NCI-H69 (cell line): ENCODE measurements at regions not wholly inside any gene's neighbourhood (a gene's known extent, or its start where the extent isn't known, plus 50 kb on each side); places are given as distances from the start of the nearest gene placed in this dataset.

Experiments used
- DNase-seq: peaks from one replicate; lab custom pipeline; 2025; lab: John Stamatoyannopoulos, UW

DNA sequence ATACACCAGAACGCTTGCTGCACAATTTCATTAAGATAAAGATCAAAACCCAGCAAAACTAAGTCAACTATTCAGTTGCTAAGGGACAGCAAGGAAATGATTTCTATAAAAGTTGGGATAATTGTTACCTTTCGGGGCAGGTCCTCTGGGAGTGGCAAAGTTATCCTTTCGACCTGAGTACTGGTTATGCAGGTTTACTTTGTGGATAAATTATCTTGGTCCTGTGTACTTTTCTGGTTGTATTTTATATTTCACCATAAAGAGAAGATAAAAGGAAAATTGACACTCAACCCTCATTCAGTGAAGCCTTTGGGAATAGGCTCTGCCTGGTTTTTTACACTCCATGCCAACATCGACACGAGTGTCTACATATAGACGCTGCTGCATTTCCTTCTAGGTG is 146.5 kb downstream of the SYK start:
- DNase-seq, result peak; percentile 13

DNA sequence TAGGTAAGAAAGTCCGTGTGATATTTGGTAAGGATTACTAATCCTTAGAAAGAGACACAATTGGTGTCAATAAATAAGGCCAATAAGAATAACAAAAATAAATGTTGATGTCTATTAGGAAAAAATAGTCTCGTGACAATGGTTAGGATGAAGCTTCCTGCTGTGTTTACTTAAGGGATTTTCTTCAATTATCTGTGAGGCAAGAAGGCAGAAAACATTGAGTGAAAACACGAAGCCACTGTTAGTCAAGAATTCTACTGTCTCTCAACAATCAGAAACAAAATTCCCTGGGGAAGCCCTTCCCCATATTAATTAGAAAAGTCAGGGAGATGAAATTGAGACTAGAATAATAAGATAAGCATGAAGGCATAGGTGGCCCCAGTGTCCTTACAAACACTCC is 149.0 kb downstream of the SYK start:
- no peak for DNase-seq

DNA sequence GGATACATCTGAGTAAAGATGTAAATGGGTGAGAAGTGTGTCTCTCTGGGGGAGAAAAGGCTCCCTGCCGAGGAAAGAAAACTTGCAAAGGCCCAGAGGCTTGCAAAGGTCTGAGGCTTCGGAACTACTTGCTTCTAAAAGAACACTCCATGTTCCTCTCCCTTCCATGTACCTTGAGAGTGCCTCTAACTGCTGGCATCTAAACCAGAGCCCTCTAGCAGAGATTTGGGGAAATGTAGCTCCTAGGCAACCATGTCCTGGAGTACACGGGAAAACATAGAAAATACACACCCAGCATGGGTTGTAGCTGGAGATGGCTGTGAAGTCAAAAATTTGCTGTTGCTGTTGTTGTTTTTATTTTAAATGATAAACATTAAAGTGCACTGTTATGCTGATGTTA is 151.6 kb downstream of the SYK start:
- no peak for DNase-seq

DNA sequence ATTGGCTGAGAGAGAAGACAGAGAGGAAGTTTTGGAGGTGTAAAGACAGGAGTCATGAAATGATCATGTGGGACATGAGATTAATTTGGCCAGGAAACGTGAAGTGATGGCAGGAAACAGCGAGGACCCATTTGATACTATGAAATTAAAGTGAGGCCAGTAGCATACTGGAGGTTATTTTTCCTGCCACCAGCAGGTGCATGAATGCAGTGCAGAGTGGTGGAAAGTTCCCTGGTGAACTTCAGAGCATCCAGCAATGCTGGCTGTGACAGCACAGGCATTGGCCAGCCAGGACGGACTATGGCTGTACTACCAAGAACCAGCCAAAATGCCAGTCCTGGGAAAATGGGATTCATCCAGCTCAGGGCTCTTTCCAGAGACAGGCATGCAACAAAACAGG is 152.2 kb downstream of the SYK start:
- DNase-seq, result no peak

DNA sequence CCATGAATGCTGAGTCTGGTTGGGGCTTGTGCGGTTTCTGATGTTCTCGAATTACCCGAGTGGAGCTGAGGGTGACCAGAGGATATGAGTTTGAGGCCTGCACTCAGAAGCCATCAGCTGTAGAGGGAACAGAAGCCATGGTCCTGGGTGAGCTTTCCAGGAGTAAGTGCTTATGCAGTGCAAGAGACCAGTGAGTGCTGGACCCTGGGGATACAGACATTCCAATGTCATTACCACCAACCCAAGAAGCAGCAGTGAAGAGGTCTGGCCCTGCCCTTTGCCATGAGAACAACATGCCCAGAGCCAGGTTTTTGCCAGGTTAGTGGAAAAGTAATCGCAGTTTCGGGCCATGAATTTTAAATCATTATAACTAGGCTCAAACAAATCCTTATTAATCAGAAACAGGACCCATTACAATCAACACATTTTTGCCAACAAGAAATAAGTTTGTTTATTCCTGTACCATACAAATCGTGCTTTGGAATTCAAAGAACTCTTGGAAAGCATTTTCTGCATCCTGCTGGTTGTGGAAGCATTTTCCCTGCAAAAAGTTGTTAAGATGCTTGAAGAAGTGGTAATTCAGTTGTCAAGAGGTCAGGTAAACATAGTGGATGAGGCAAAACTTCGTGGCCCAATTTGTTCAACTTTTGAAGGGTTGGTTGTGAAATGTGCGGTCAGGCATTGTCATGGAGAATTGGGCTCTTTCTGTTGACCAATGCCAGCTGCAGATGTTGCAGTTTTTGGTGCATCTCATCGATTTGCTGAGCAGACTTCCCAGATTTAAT is 154.6 kb downstream of the SYK start:
- DNase-seq, result no peak

- no peak for DNase-seq
These were observed 156.7 kb downstream of the SYK start for GRCh38 chr9:90958328-90958727.

- DNase-seq, result peak; percentile 28
These were observed 159.3 kb downstream of the SYK start for GRCh38 chr9:90960941-90961340.

DNA sequence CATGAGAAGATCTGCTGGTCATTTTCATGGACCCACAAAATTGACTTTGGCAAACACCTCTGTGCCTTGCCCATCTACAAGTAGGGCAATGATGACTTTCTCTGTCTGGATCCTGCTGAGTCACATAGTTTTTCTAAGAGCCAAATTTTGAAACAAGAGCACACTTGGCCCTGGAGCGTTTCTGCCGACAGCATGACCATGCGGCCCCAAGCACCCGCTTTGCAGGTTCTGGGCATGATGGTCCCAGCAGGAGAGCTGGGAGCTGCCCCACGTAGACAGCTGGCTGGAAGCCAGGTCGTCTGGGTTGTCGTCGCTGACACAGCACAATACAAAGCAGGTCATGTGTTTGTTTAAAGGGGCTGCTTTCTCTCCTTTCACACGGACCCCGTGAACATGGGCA is 159.8 kb downstream of the SYK start:
- peak; percentile 73 for DNase-seq

DNA sequence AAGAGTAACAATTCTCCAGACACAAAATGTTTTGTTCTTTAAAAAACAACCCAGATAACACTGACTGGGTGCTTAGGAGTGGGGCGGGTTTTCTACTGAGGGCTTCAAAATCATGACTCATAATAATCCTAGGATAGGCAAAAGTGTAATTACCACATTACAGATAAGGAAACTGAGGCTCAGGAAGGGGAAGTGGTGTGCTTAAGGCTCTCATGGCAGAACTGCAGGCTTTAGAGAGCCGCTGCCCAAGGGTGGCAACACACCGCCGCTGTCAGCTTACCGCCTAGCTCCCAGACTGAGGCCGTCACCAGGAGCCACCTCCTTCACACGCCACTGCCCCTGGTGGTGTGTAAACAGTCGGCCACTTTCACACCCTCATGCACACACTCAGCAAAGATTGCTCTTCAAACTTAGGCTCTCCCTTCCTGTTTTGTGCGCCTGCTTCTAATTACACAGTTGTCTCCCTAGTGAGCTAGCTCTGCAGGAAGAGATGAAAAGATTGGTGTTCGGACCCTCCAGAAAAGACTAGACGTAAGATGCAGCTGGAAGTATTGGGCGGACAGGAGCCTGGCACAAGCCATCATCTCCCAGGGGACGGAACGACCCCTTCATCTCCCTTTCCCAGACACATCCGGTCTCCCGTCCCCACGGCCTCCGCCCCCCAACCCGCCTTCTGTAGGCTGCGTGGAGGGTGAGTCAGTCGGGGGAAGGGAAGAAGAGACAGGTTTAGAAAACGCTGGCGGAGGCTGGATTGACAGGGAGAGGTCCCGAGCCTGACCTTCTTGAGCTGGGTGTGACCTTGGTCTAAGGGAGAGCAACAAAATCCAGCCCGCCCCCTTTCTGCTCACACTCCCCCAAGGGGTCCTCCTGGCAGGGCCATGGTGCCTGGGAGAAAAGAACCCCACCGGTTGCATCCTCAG is 162.7 kb downstream of the SYK start:
- DNase-seq, result peak; percentile 82

- peak; percentile 85 for DNase-seq
These were observed 163.8 kb downstream of the SYK start for GRCh38 chr9:90965226-90966030.

DNA sequence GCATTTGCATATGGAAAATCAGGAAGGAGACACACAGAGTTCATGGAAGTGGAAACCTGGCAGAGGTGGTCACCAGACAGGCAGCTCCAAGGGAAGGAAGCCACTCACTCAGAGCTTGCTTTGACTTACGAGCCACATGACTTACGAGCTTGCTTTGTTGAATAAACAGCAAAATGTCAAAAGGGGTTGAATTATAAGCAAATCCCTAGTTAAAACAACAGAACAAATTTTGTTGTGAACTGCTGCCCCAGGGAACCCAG is 164.3 kb downstream of the SYK start:
- no peak for DNase-seq

- no peak for DNase-seq
These were observed 165.0 kb downstream of the SYK start for GRCh38 chr9:90966480-90967144.

DNA sequence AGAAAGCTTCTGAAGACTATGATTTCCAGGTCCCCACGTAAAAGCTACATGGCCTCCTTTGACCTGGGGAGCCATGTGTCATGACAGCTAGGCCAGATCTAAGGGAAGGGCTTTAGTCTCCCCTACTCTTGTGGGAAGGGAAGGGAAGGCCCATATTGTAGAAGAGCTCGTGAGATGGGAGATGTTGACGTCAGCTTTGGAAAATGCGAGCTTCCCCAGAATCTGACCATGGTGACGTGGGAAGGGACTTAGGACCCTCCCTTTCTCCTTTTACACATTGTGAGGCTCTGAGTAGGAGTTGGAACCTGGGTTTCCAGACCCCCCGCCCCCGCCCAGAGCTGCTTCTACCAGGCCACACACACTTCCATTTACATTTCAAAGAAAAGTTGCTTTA is 165.5 kb downstream of the SYK start:
- no peak for DNase-seq

- DNase-seq, result peak; percentile 93
These were observed 167.5 kb downstream of the SYK start for GRCh38 chr9:90969021-90969675.

GRCh38 chr9:90970608-90971007 is 169.0 kb downstream of the SYK start:
- no peak for DNase-seq

DNA sequence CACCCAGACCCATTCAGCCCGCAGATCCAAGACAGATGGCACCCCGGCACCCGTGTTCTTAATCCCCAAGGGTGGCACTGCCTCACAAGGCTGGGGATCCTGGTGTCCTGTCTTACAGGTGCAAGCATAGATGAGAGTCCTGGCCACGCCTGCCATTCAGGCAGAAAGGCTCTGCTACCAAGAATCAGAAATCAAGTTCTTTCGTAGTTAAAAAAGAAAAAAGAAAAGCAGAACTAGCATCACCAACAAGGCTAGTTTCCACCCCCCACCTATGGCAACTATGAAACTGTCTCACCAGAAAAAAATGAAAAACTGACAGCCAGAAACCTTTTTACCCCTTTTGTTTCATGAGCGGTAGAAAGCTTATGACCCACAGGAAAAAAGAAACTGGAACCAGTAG is 170.4 kb downstream of the SYK start:
- DNase-seq, result no peak

DNA sequence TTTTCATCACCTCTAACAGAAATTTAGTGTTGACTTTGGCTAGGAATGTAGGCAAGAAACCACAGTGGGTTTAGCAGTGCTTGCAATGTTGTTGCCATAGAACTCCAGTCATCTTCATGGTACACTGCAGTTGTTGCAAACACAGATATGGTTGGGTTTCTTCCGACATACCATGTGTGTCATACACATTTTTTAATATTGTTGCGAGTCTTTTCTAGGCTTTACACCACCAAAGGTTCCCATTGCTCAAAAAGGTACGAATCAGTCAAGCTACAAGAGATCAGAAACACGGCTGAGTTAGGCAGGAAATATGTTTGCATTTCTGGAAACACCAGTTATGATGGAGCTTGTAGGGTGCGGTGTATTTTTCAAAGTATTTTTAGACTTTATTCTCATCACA is 172.4 kb downstream of the SYK start:
- DNase-seq, result no peak

GRCh38 chr9:90974643-90975245 is 173.1 kb downstream of the SYK start:
- DNase-seq, result no peak

DNA sequence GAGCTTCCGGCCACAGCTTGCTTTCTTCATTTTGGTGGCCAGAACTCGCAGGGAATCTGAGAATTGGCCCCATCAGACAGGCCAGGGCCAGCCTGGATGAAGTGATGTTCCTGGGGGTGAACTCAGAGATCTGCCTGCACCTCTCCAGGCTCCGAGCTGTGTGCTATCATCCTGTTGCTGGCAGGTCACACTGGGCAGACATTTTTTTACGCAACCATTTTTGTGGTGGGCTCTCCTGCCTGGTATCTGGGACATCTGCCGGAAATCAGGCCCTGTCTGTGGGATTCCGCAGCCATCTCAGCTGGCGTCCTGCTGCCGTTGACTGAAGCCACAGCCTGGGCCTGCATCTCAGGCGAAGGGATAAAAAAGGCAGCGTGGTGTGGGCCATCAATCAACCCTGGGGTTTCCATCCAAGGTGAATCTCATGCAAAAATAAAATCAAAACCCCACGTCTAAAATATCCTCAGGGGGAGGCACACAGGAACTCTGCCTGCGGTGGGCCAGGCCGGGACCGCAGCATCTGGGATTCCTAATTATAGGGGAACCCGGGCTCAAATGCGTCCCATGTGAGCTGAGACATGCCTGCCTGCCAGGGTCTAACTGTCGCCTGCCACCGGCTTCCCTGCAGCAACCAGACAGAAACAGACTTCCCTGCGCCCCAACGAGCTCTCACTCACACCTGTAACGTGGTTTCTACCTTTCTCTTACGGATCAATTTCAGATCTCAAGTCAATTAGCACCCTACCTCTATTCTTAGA is 174.3 kb downstream of the SYK start:
- DNase-seq, result no peak

DNA sequence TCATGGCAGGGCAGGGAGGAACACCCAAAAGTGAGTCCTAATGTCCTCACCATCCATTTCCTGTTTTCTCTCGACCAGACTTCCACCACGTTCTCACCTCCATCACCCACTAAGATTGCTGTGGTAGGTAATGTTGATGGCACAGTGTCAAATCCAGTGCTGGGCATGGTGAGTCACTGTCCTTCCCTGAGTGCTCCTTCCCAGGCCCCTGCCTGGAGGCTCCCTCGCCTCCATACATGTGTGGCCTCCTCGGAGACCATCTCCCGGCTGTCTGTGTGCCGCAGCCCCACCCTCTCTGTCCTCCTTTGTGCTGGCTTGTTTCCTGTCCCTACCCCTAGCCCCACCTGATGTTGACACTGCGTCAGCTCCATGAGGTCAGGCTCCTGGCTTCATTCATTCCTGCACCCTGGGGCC is 177.5 kb downstream of the SYK start:
- no peak for DNase-seq
